SK-N-MC (cell line): ENCODE measurements at regions not wholly inside any gene's neighbourhood (a gene's known extent, or its start where the extent isn't known, plus 50 kb on each side); places are given as distances from the start of the nearest gene placed in this dataset.

ENCODE experiments used
- EZH2 ChIP-seq: fragments of 200-600 bp; sonication (generic); IDR thresholded peaks from one replicate; pipeline ENCODE4 v1.6.1; 2017; ENCODE audit warnings: antibody characterized with exemption
- FOXP2 ChIP-seq: optimal IDR thresholded peaks from 2 replicates; pipeline ENCODE3; 2011; ENCODE audit warnings: mild to moderate bottlenecking, moderate library complexity; ENCODE audit not compliant: insufficient read depth; ENCODE audit errors: extremely low read length, control extremely low read depth
- POLR2AphosphoS5 ChIP-seq: IDR thresholded peaks from 2 replicates; pipeline ENCODE4 v1.6.1; 2012; ENCODE audit warnings: mild to moderate bottlenecking, low read depth, low read length, borderline replicate concordance

- no peak for TF ChIP-seq POLR2AphosphoS5
- no peak for TF ChIP-seq EZH2
- no peak for TF ChIP-seq FOXP2
Observed at GRCh38 chr4:19857991-19858390, 393.7 kb upstream of the SLIT2 start.
